SU-DHL-6 (cell line): ENCODE measurements at regions not wholly inside any gene's neighbourhood (a gene's known extent, or its start where the extent isn't known, plus 50 kb on each side); places are given as distances from the start of the nearest gene placed in this dataset.

Source experiments
- CTCF ChIP-seq: fragments of 200-600 bp; sonication (generic); IDR thresholded peaks from one replicate; pipeline ENCODE4 v1.5.1; 2017; ENCODE audit warnings: antibody characterized with exemption, mild to moderate bottlenecking, low read length, moderate library complexity; ENCODE audit not compliant: insufficient read depth, poor library complexity, severe bottlenecking
- EZH2phosphoT487 ChIP-seq: fragments of 200-600 bp; sonication (generic), shearing (Covaris generic); conservative IDR thresholded peaks from 2 replicates; pipeline ENCODE4 v1.6.1; 2018; ENCODE audit warnings: mild to moderate bottlenecking, antibody characterized with exemption, low read length, moderate library complexity, mixed read lengths

- TF ChIP-seq CTCF (no peak), EZH2phosphoT487 (no peak)
Observed at GRCh38 chr3:80519436-80519835, 751.6 kb upstream of the ROBO1 start.
